IMR-90 (cell line): ENCODE measurements at regions not wholly inside any gene's neighbourhood (a gene's known extent, or its start where the extent isn't known, plus 50 kb on each side); places are given as distances from the start of the nearest gene placed in this dataset.

Source experiments
- BHLHE40 ChIP-seq: fragments of 150-350 bp; IDR thresholded peaks from 2 replicates; pipeline ENCODE4 v1.6.1; 2016; ENCODE audit warnings: mild to moderate bottlenecking, low read depth, low read length
- CEBPB ChIP-seq: IDR thresholded peaks from 2 replicates; pipeline ENCODE4 v1.6.1; 2012; ENCODE audit warnings: low read depth, low read length, improper control_type of control experiment
- CHD1 ChIP-seq: IDR thresholded peaks from 2 replicates; pipeline ENCODE4 v1.6.1; 2012; ENCODE audit warnings: low read depth, low read length, improper control_type of control experiment
- CTCF ChIP-seq: conservative IDR thresholded peaks from 2 replicates; pipeline ENCODE4 v1.5.1; 2012; ENCODE audit warnings: mild to moderate bottlenecking, low read depth, low read length, improper control_type of control experiment
- ELK1 ChIP-seq: fragments of 150-350 bp; IDR thresholded peaks from 2 replicates; pipeline ENCODE4 v1.6.1; 2016; ENCODE audit warnings: low read depth, mild to moderate bottlenecking, low read length, moderate library complexity, borderline replicate concordance
- MAZ ChIP-seq: IDR thresholded peaks from 2 replicates; pipeline ENCODE4 v1.6.1; 2012; ENCODE audit warnings: low read depth, mild to moderate bottlenecking, low read length, improper control_type of control experiment, moderate library complexity, borderline replicate concordance
- MXI1 ChIP-seq: IDR thresholded peaks from 2 replicates; pipeline ENCODE4 v1.6.1; 2012; ENCODE audit warnings: low read depth, mild to moderate bottlenecking, low read length, moderate library complexity, borderline replicate concordance
- POLR2A ChIP-seq: IDR thresholded peaks from 2 replicates; pipeline ENCODE4 v1.6.1; 2012; ENCODE audit warnings: mild to moderate bottlenecking, low read depth, low read length
- RAD21 ChIP-seq: IDR thresholded peaks from 2 replicates; pipeline ENCODE4 v1.6.1; 2012; ENCODE audit warnings: low read length, improper control_type of control experiment
- SMC3 ChIP-seq: fragments of 150-350 bp; IDR thresholded peaks from 2 replicates; pipeline ENCODE4 v1.6.1; 2016; ENCODE audit warnings: low read depth, mild to moderate bottlenecking, antibody characterized with exemption, low read length, moderate library complexity

GRCh38 chr11:116485425-116485824, 287.4 kb downstream of the BUD13 start:
- no peak for TF ChIP-seq CTCF
- no peak for TF ChIP-seq ELK1
- no peak for TF ChIP-seq POLR2A
- TF ChIP-seq CEBPB: no peak
- TF ChIP-seq CHD1: no peak
- TF ChIP-seq SMC3: no peak
- no peak for TF ChIP-seq MXI1
- TF ChIP-seq RAD21: no peak
- TF ChIP-seq BHLHE40: no peak
- no peak for TF ChIP-seq MAZ
